IMR-90 (cell line): ENCODE measurements at regions not wholly inside any gene's neighbourhood (a gene's known extent, or its start where the extent isn't known, plus 50 kb on each side); places are given as distances from the start of the nearest gene placed in this dataset.

Experiments used
- ATAC-seq: fragments of 200-7000 bp; cut with Tn5 transposase; 2 replicates; pipeline ENCODE4 v1.9.1; 2020; ENCODE audit warnings: low read depth, mild to moderate bottlenecking, moderate library complexity
- BruUV-seq: library from RNA; stranded (reverse); fragments of 400-500 nt; replicated peaks from 2 replicates; lab custom pipeline; 2021; lab: Mats Ljungman, UMichigan
- CTCF ChIA-PET: fragments of 300-600 bp; formaldehyde crosslinking; extraction: SDS; loops from one replicate; lab custom pipeline; 2021; ENCODE audit warnings: antibody characterized with exemption; lab: Yijun Ruan, JAX
- POLR2A ChIA-PET: fragments of 300-600 bp; sonication (Branson Sonifier 250); formaldehyde crosslinking; loops from one replicate; lab custom pipeline; 2022; ENCODE audit warnings: antibody characterized with exemption; ENCODE audit not compliant: unreplicated experiment; lab: Charles Lee
- DNase-seq: peaks from one replicate; pipeline ENCODE4 v3.0.0; 2013
- H2AFZ ChIP-seq: replicated peaks from 2 replicates; pipeline ENCODE3; 2013; ENCODE audit warnings: low read length, mild to moderate bottlenecking; ENCODE audit not compliant: poor library complexity
- H2AK5ac ChIP-seq: 2 replicates; pipeline ENCODE4 v1.6.1; 2013; ENCODE audit warnings: low read depth, low read length, inconsistent platforms
- H2AK9ac ChIP-seq: replicated peaks from 2 replicates; pipeline ENCODE3; 2013; ENCODE audit warnings: mild to moderate bottlenecking, low read depth, low read length, moderate library complexity; ENCODE audit not compliant: poor library complexity
- H2BK120ac ChIP-seq: 2 replicates; pipeline ENCODE4 v1.6.1; 2013; ENCODE audit warnings: low read depth, low read length, inconsistent platforms
- H2BK15ac ChIP-seq: 3 replicates; pipeline ENCODE4 v1.6.1; 2013; ENCODE audit warnings: low read depth, low read length, inconsistent platforms
- H2BK20ac ChIP-seq: 2 replicates; pipeline ENCODE4 v1.6.1; 2013; ENCODE audit warnings: low read depth, mild to moderate bottlenecking, inconsistent platforms, low read length, moderate library complexity
- H2BK5ac ChIP-seq: 2 replicates; pipeline ENCODE4 v1.6.1; 2013; ENCODE audit warnings: mild to moderate bottlenecking, low read depth, low read length, inconsistent platforms; ENCODE audit not compliant: poor library complexity, severe bottlenecking
- H3K14ac ChIP-seq: replicated peaks from 2 replicates; pipeline ENCODE4 v1.6.1; 2013; ENCODE audit warnings: low read depth, low read length, inconsistent platforms
- H3K18ac ChIP-seq: 2 replicates; pipeline ENCODE4 v1.6.1; 2013; ENCODE audit warnings: low read depth, low read length, control low read depth
- H3K23ac ChIP-seq: 2 replicates; pipeline ENCODE4 v1.6.1; 2013; ENCODE audit warnings: low read depth, low read length, inconsistent platforms
- H3K27ac ChIP-seq: 2 replicates; pipeline ENCODE4 v1.5.1; 2013; ENCODE audit warnings: mild to moderate bottlenecking, control low read depth, low read length; ENCODE audit not compliant: insufficient read depth
- H3K27me3 ChIP-seq: 2 replicates; pipeline ENCODE4 v1.6.1; 2013; ENCODE audit warnings: low read length; ENCODE audit not compliant: control insufficient read depth, insufficient read depth
- H3K36me3 ChIP-seq: 2 replicates; pipeline ENCODE4 v1.6.1; 2013; ENCODE audit warnings: low read length, mixed read lengths; ENCODE audit not compliant: control insufficient read depth, insufficient read depth
- H3K4ac ChIP-seq: 2 replicates; pipeline ENCODE4 v1.6.1; 2013; ENCODE audit warnings: low read depth, low read length, inconsistent platforms
- H3K4me1 ChIP-seq: 2 replicates; pipeline ENCODE4 v1.6.1; 2013; ENCODE audit warnings: low read length, mixed read lengths; ENCODE audit not compliant: control insufficient read depth, insufficient read depth
- H3K4me2 ChIP-seq: 2 replicates; pipeline ENCODE4 v1.6.1; 2013; ENCODE audit warnings: low read depth, mild to moderate bottlenecking, control low read depth, low read length, moderate library complexity
- H3K4me3 ChIP-seq: 2 replicates; pipeline ENCODE4 v1.5.1; 2013; ENCODE audit warnings: low read depth, mild to moderate bottlenecking, control low read depth, low read length, moderate library complexity; ENCODE audit not compliant: insufficient read depth
- H3K56ac ChIP-seq: 2 replicates; pipeline ENCODE4 v1.6.1; 2013; ENCODE audit warnings: low read length, inconsistent platforms; ENCODE audit not compliant: insufficient read depth; ENCODE audit errors: extremely low read depth
- H3K79me1 ChIP-seq, 2 experiments: 2 replicates each; pipeline ENCODE4 v1.6.1; 2013; ENCODE audit warnings: low read length in 2 of 2, inconsistent platforms in 1 of 2, low read depth in 1 of 2
- H3K9ac ChIP-seq: 2 replicates; pipeline ENCODE4 v1.6.1; 2013; ENCODE audit warnings: low read depth, low read length, control low read depth
- H3K9me1 ChIP-seq: 2 replicates; pipeline ENCODE4 v1.6.1; 2013; ENCODE audit warnings: low read length, inconsistent platforms; ENCODE audit not compliant: insufficient read depth
- H3K9me3 ChIP-seq: 2 replicates; pipeline ENCODE4 v1.6.1; 2013; ENCODE audit warnings: low read length; ENCODE audit not compliant: control insufficient read depth, insufficient read depth
- H4K20me1 ChIP-seq: 2 replicates; pipeline ENCODE4 v1.6.1; 2013; ENCODE audit warnings: low read length, inconsistent platforms; ENCODE audit not compliant: insufficient read depth
- H4K5ac ChIP-seq: 2 replicates; pipeline ENCODE4 v1.6.1; 2013; ENCODE audit warnings: mild to moderate bottlenecking, low read depth, low read length, control low read depth
- H4K8ac ChIP-seq, 2 experiments: 2 replicates each; pipeline ENCODE4 v1.6.1; 2013; ENCODE audit warnings: low read depth in 2 of 2, low read length in 2 of 2, control low read depth in 1 of 2, inconsistent platforms in 1 of 2
- H4K91ac ChIP-seq: 2 replicates; pipeline ENCODE4 v1.6.1; 2013; ENCODE audit warnings: low read depth, low read length, inconsistent platforms; ENCODE audit not compliant: insufficient read depth
- BHLHE40 ChIP-seq: fragments of 150-350 bp; IDR thresholded peaks from 2 replicates; pipeline ENCODE4 v1.6.1; 2016; ENCODE audit warnings: mild to moderate bottlenecking, low read depth, low read length
- CEBPB ChIP-seq: IDR thresholded peaks from 2 replicates; pipeline ENCODE4 v1.6.1; 2012; ENCODE audit warnings: low read depth, low read length, improper control_type of control experiment
- CHD1 ChIP-seq: IDR thresholded peaks from 2 replicates; pipeline ENCODE4 v1.6.1; 2012; ENCODE audit warnings: low read depth, low read length, improper control_type of control experiment
- FOS ChIP-seq: fragments of 150-350 bp; IDR thresholded peaks from 2 replicates; pipeline ENCODE4 v1.6.1; 2016; ENCODE audit warnings: low read depth, low read length
- MAFK ChIP-seq: IDR thresholded peaks from 2 replicates; pipeline ENCODE4 v1.6.1; 2012; ENCODE audit warnings: low read depth, low read length, improper control_type of control experiment
- MAZ ChIP-seq: IDR thresholded peaks from 2 replicates; pipeline ENCODE4 v1.6.1; 2012; ENCODE audit warnings: low read depth, mild to moderate bottlenecking, low read length, improper control_type of control experiment, moderate library complexity, borderline replicate concordance
- MXI1 ChIP-seq: IDR thresholded peaks from 2 replicates; pipeline ENCODE4 v1.6.1; 2012; ENCODE audit warnings: low read depth, mild to moderate bottlenecking, low read length, moderate library complexity, borderline replicate concordance
- NFE2L2 ChIP-seq: fragments of 150-350 bp; IDR thresholded peaks from 2 replicates; pipeline ENCODE4 v1.6.1; 2016; ENCODE audit warnings: low read depth, mild to moderate bottlenecking, low read length
- POLR2A ChIP-seq: IDR thresholded peaks from 2 replicates; pipeline ENCODE4 v1.6.1; 2012; ENCODE audit warnings: mild to moderate bottlenecking, low read depth, low read length
- RAD21 ChIP-seq: IDR thresholded peaks from 2 replicates; pipeline ENCODE4 v1.6.1; 2012; ENCODE audit warnings: low read length, improper control_type of control experiment
- RCOR1 ChIP-seq: IDR thresholded peaks from 2 replicates; pipeline ENCODE4 v1.6.1; 2012; ENCODE audit warnings: mild to moderate bottlenecking, low read length, improper control_type of control experiment; ENCODE audit not compliant: insufficient replicate concordance
- RFX5 ChIP-seq: IDR thresholded peaks from 2 replicates; pipeline ENCODE4 v1.8.0; 2012; ENCODE audit warnings: low read depth, mild to moderate bottlenecking, low read length, moderate library complexity
- SMC3 ChIP-seq: fragments of 150-350 bp; IDR thresholded peaks from 2 replicates; pipeline ENCODE4 v1.6.1; 2016; ENCODE audit warnings: low read depth, mild to moderate bottlenecking, antibody characterized with exemption, low read length, moderate library complexity
- whole genome bisulfite sequencing, 2 experiments: methylation state at CpG; one replicate each; pipeline versions ENCODE4 v1.1.5 to v1.1.7; 2013; ENCODE audit warnings: missing lambda C conversion rate in 2 of 2; ENCODE audit not compliant: insufficient read length in 1 of 2; ENCODE audit errors: extremely low coverage in 2 of 2; 5-methylcytosine and 5-hydroxymethylcytosine counted together
- dilution Hi-C: fragments of 300-500 bp; cut with HindIII; formaldehyde crosslinking; loops from one replicate; pipeline ENCODE4 v1.14.3; 2018; ENCODE audit warnings: low sequenced_read_pairs; ENCODE audit not compliant: unreplicated experiment
- in situ Hi-C: fragments of 300-500 bp; cut with MboI; formaldehyde crosslinking; loops from 3 replicates; pipeline ENCODE4 v1.14.3; 2019; ENCODE audit warnings: low sequenced_read_pairs, inconsistent platforms, mixed read lengths
- intact Hi-C: fragments of 100-400 bp; cut with micrococcal nuclease; formaldehyde crosslinking; loops from 2 replicates; pipeline ENCODE4 v1.10.0; 2022
- TF ChIP-seq, protein P1 (sequence below): fragments of 150-350 bp; IDR thresholded peaks from 2 replicates; pipeline ENCODE4 v1.6.1; 2017; ENCODE audit warnings: mild to moderate bottlenecking, antibody characterized with exemption, low read length, low read depth
- TF ChIP-seq, protein P2 (sequence below): conservative IDR thresholded peaks from 2 replicates; pipeline ENCODE4 v1.5.1; 2012; ENCODE audit warnings: mild to moderate bottlenecking, low read depth, low read length, improper control_type of control experiment
- TF ChIP-seq, protein P3 (sequence below): fragments of 150-350 bp; IDR thresholded peaks from 2 replicates; pipeline ENCODE4 v1.6.1; 2016; ENCODE audit warnings: low read depth, mild to moderate bottlenecking, low read length, moderate library complexity, borderline replicate concordance

DNA sequence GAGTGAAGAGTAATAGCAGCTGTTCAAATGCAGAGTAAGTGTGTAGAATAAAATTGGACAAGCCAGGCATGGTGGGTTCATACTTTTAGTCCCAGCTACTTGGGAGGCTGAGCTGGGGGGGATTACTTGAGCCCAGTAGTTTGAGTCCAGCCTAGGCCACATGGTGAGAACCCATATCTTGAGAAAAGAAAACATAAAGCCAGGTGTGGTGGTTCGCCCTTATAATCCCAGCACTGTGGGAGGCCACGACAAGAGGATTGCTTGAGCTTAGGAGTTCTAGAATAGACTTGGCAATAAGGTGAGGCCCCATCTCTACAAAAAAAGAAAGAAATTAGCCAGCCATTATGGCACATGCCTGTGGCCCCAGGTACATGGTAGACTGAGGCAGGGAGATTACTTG is 1241.1 kb downstream of the UQCRFS1 start:
- no peak overlapping the region for H2AK9ac ChIP-seq
- POLR2A ChIA-PET: no interaction called here
- in situ Hi-C loops: loop anchor here (25.0 kb wide), 1 partner anchor 740 kb away; no protein-coding TSS in a partner anchor

More for the DNA sequence above, 1241.1 kb downstream of the UQCRFS1 start:
- Histone ChIP-seq H3K36me3 (no peaks in the 10 kb centered on the region), H3K14ac (no peak overlapping the region), H3K23ac (no peak overlapping the region), H3K56ac (no peak overlapping the region), H3K4me3 (no peak overlapping the region), H2BK15ac (no peak overlapping the region), H4K20me1 (no peaks in the 10 kb centered on the region), H4K5ac (no peak overlapping the region), H2BK120ac (no peak overlapping the region), H3K9ac (no peak overlapping the region), H2AK5ac (no peak overlapping the region), H2BK20ac (no peak overlapping the region), H2BK5ac (no peak overlapping the region), H3K4ac (no peak overlapping the region), H4K8ac (no peak overlapping the region), H3K9me1 (no peaks in the 10 kb centered on the region), H3K27ac (no peak overlapping the region), H3K27me3 (no peaks in the 10 kb centered on the region), H3K4me1 (no peaks in the 10 kb centered on the region), H3K18ac (no peak overlapping the region), H2AFZ (no peak overlapping the region), H3K9me3 (peaks cover 16% of the 10 kb centered on the region), H4K91ac (no peak overlapping the region), H3K79me1 (no peaks in the 10 kb centered on the region), H3K4me2 (no peak overlapping the region)
- no peak for TF ChIP-seq MAZ
- no peak for TF ChIP-seq CHD1
- TF ChIP-seq POLR2A: no peak
- no peak for TF ChIP-seq SMC3
- TF ChIP-seq, protein P1, sequence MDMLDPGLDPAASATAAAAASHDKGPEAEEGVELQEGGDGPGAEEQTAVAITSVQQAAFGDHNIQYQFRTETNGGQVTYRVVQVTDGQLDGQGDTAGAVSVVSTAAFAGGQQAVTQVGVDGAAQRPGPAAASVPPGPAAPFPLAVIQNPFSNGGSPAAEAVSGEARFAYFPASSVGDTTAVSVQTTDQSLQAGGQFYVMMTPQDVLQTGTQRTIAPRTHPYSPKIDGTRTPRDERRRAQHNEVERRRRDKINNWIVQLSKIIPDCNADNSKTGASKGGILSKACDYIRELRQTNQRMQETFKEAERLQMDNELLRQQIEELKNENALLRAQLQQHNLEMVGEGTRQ: no peak
- no peak for TF ChIP-seq CEBPB
- no peak for TF ChIP-seq MXI1
- no peak for TF ChIP-seq RAD21
- TF ChIP-seq FOS: no peak
- TF ChIP-seq MAFK: no peak
- TF ChIP-seq RFX5: no peak
- no peak for TF ChIP-seq NFE2L2
- TF ChIP-seq, protein P2, sequence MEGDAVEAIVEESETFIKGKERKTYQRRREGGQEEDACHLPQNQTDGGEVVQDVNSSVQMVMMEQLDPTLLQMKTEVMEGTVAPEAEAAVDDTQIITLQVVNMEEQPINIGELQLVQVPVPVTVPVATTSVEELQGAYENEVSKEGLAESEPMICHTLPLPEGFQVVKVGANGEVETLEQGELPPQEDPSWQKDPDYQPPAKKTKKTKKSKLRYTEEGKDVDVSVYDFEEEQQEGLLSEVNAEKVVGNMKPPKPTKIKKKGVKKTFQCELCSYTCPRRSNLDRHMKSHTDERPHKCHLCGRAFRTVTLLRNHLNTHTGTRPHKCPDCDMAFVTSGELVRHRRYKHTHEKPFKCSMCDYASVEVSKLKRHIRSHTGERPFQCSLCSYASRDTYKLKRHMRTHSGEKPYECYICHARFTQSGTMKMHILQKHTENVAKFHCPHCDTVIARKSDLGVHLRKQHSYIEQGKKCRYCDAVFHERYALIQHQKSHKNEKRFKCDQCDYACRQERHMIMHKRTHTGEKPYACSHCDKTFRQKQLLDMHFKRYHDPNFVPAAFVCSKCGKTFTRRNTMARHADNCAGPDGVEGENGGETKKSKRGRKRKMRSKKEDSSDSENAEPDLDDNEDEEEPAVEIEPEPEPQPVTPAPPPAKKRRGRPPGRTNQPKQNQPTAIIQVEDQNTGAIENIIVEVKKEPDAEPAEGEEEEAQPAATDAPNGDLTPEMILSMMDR: no peak
- no peak for TF ChIP-seq BHLHE40
- TF ChIP-seq, protein P3, sequence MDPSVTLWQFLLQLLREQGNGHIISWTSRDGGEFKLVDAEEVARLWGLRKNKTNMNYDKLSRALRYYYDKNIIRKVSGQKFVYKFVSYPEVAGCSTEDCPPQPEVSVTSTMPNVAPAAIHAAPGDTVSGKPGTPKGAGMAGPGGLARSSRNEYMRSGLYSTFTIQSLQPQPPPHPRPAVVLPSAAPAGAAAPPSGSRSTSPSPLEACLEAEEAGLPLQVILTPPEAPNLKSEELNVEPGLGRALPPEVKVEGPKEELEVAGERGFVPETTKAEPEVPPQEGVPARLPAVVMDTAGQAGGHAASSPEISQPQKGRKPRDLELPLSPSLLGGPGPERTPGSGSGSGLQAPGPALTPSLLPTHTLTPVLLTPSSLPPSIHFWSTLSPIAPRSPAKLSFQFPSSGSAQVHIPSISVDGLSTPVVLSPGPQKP: no peak
- no peak for TF ChIP-seq RCOR1
- no TSS peak for BruUV-seq
- WGBS, 2 experiments: no CpG with 5 or more reads among the region's 2 CpGs
- ATAC-seq: no peak
- intact Hi-C loops (no loop called here), dilution Hi-C loops (no loop called here)
- CTCF ChIA-PET: interaction anchor here (0.6 kb wide), 1 partner anchor 508 kb away, joined by 4 read pairs; no protein-coding TSS in a partner anchor
- no peak for DNase-seq
